Stimulated activated naive CD8-positive, alpha-beta T cell treated with anti-CD3 and anti-CD28 coated beads, Interleukin-15, Interleukin-2, amounts not matched to agents 100 U/mL and 50 U/mL, for 24 hours (primary cell): ENCODE measurements at regions not wholly inside any gene's neighbourhood (a gene's known extent, or its start where the extent isn't known, plus 50 kb on each side); places are given as distances from the start of the nearest gene placed in this dataset.
"Not testable (repeated sequence)": the region's sequence is repeated elsewhere in the genome, so short reads cannot be mapped to it uniquely, and the experiment has no call there.

Experiments
- ATAC-seq: fragments of 150-1000 bp; cut with Tn5 transposase; one replicate; pipeline ENCODE4 v1.10.0; 2021
- DNase-seq: peaks from one replicate; pipeline ENCODE4 v3.0.0; 2021

DNA sequence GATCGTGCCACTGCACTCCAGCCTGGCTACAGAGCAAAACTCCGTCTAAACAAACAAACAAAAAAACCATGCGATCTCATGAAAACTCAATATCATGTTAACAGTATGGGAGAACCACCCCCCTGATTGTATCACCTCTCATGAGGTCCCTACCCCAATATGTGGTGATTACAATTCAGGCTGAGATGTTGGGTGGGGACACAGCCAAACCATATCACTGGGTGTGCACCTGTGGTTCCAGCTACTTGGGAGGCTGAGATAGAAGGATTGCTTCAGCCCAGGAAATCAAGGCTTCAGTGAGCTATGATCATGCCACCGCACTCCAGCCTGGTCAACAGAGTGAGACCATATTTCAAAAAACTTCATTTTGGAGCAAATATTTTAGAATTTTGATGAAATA lies 1094.7 kb upstream of the CDH8 start:
- DNase-seq (no peak), ATAC-seq (no peak)

DNA sequence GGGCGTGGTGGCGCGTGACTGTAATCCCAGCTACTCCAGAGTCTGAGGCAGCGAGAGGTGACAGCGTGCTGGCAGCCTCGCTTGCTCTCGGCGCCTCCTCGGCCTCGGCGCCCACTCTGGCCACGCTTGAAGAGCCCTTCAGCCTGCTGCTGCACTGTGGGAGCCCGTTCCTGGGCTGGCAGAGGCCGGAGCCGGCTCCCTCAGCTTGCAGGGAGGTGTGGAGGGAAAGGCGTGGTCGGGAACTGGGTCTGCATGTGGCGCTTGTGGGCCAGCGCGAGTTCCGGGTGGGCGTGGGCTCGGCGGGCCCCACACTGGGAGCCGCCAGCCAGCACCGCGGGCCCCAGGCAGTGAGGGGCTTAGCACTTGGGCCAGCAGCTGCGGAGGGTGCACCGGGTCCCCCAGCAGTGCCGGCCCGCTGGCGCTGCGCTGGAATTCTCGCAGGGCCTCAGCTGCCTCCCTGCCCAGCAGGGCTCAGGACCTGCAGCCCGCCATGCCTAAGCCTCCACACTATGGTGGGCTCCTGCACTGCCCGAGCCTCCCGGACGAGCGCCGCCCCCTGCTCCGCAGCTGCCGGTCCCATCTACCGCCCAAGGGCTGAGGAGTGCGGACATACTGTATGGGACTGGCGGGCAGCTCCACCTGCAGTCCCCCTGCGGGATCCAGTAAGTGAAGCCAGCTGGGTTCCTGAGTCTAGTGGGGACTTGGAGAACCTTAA lies 1093.3 kb upstream of the CDH8 start:
- ATAC-seq (no peak), DNase-seq (no peak)

DNA sequence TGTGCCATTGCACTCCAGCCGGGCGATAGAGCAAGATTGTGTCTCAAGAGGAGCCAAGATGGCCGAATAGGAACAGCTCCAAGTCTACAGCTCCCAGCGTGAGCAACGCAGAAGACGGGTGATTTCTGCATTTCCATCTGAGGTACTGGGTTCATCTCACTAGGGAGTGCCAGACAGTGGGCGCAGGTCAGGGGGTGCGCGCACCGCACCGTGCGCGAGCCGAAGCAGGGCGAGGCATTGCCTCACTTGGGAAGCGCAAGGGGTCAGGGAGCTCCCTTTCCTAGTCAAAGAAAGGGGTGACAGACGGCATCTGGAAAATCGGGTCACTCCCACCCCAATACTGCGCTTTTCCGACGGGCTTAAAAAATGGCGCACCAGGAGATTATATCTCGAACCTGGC lies 1083.7 kb upstream of the CDH8 start:
- DNase-seq, ATAC-seq: not testable (repeated sequence)

DNA sequence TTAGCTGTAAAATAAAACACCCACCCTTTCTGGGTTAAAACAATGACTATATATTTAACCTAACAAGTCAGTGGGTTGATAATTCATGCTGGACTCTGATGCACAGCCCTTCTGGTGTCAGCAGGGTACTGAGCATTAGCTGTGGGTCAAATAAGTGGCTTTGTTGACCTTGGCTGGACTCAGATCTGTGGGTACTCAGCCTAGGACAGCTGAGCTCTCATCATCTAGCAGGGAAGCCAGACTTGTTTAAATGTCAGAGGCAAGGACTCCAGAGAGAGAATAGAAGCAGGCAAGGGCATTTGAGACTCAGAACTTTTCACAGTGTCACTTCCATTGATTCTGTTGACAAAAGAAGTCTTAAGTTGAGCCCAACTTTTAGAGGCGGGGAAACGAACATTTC lies 1063.8 kb upstream of the CDH8 start:
- ATAC-seq = no peak
- DNase-seq = no peak

- ATAC-seq (no peak), DNase-seq (no peak)
These were observed 1060.6 kb upstream of the CDH8 start for GRCh38 chr16:63096857-63097256.

GRCh38 chr16:63092736-63093135 lies 1056.5 kb upstream of the CDH8 start:
- DNase-seq (no peak), ATAC-seq (no peak)

- DNase-seq (no peak), ATAC-seq (no peak)
These were observed 1045.9 kb upstream of the CDH8 start for GRCh38 chr16:63082101-63082500.

GRCh38 chr16:63080746-63081145 lies 1044.5 kb upstream of the CDH8 start:
- ATAC-seq (no peak), DNase-seq (no peak)

DNA sequence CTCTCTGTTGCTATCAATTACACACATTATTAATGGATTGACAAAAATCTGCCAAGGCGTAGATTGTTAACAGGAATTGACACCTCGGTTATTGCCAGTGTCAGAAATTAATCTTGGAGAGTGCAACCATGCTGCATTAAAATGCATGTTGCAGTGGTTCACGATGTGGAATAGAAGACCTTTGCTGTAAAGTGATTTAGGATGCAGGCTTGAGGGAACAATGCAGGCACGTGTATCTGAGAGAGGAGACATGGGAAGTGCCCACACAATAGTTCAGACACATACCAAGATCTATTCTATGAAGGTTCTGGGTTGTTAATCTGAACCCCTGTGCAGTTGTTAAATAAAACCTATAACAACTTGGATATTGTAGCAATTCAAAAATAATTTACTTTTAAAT lies 1032.8 kb upstream of the CDH8 start:
- ATAC-seq (no peak), DNase-seq (no peak)

- DNase-seq (no peak), ATAC-seq (no peak)
These were observed 1030.9 kb upstream of the CDH8 start for GRCh38 chr16:63067141-63067540.

DNA sequence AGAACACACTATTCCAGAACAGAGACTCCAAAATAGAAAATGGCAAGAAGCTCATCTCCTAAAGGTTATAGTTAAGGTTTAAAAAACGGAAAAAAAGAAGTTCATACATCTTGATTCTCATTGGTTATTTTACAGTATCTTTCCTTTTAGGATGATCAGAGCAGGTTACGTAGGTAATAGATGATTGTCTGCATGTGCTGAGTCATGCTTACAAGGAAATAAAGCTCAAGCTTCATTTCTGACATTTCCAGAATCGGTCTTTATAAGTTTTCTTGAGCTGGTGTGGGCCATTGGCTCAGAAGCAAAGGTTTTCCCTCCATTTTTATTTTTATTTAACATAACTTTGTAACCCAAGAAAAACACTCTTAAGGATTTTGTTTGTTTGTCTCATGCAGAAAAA lies 1030.3 kb upstream of the CDH8 start:
- ATAC-seq (no peak), DNase-seq (no peak)

GRCh38 chr16:63061319-63061718 lies 1025.1 kb upstream of the CDH8 start:
- no peak for DNase-seq
- ATAC-seq = no peak

GRCh38 chr16:63059676-63060075 lies 1023.4 kb upstream of the CDH8 start:
- DNase-seq (no peak), ATAC-seq (no peak)

GRCh38 chr16:63057341-63057740 lies 1021.1 kb upstream of the CDH8 start:
- DNase-seq (no peak), ATAC-seq (no peak)

DNA sequence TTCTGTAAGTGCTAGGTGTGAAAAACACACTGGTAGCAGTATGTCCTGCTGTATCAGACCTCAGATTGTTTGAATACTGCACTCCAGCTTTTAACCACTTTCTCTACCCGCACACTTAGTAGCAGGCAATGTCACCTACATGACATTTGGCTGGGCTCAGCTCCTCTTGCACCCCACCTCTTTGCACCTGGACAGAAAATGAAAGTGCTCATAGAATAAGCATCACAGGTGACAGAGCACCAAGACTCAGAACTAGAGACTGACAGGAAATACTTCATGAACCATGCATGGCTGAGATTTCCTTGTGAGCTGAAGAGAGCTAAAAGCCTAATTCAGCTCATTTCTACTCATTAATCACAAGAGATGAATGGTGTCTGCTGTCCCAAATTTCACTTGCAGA lies 1014.2 kb upstream of the CDH8 start:
- no peak for DNase-seq
- no peak for ATAC-seq

DNA sequence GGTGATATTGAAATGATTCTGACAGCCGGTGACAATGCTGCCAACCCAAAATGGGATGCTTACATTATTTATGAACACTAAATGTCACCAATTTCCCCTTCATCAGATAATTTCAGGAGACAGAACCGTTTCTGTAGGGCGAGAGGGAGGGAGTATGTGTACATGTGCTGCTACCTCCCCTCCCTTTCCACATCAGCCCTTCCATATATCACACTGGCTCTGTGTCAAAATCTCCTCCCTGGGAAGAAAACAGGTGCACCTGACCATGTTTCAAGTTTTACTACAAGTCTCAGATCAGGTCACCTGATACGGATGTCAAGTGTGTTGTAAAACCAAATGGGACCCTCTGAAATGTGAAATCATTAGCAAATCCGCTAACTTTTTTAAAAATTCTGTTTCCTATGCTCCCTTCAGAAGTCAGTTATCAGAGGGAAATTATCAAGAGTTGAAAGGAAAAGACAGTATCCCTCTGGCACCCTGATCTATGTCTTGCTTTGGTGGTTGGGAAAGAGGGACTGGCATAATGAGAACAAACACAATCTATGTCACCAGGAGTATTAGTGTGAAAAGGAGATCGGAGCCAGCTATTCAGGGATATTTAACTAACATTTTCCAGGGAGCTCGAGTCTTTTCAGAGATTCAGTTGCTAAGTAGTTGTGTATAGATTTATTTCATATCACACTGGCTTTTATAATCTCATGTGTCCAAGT lies 1002.3 kb upstream of the CDH8 start:
- no peak for DNase-seq
- no peak for ATAC-seq

GRCh38 chr16:63037761-63038396 lies 1001.6 kb upstream of the CDH8 start:
- ATAC-seq (no peak), DNase-seq (no peak)

GRCh38 chr16:63018581-63019223 lies 982.5 kb upstream of the CDH8 start:
- no peak for ATAC-seq
- no peak for DNase-seq

- DNase-seq = no peak
- ATAC-seq = no peak
These were observed 972.5 kb upstream of the CDH8 start for GRCh38 chr16:63008688-63009087.

DNA sequence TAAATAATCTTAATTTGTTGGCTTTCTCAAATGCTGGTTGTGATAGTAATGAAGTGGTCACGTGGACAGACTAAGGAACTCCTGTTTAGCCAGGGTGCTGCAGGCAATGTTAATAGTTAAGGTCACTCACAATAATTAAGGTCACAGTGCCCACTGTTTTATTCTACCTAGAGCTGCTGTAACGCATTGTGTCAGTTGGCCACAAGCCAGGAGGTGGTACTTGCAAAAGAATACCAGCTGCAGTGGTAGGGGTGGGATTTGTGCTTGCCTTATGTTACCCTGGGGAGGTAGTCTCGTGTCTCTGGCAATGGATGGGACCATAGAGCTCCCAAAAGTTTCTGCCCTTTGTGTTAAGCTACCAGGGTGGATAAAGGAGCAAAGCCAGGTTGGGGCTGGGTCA lies 969.1 kb upstream of the CDH8 start:
- ATAC-seq (no peak), DNase-seq (no peak)

DNA sequence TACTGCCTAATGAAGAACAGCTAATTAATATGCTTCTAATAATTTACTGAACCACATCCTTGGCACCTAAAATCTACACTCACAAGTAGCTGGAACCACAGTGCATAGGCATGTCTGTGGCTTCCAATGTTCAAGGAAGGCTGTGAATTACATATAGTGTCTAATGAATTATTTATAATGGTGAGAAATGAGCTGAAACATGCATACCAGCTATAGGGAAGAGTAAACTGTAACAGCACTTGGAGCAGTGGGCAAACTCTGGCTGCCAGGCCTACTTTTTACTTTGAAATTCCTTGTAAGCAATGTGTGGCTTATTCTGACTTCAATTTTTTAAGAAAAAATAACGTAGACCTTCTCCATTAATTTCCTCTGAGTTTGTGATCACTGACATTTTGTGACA lies 953.2 kb upstream of the CDH8 start:
- ATAC-seq = no peak
- DNase-seq = no peak

DNA sequence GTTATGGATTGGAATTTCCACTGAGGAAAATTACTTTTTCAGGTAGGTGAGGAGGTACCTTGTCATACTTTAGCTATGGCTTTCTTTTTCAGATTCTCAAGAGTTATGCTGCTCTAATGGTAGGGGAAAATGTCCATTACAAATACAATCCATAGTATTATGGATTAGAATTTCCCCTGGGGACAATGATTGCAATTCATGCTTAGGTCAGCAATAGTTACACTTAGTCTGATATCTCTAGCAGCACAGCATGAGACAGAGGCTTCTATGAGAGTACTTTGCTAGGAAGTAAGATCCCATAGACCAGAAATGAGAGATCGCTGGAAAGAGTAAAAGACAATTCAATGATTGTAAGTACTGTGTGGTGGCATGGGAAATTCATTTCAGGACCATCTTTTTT lies 949.5 kb upstream of the CDH8 start:
- DNase-seq (no peak), ATAC-seq (no peak)

DNA sequence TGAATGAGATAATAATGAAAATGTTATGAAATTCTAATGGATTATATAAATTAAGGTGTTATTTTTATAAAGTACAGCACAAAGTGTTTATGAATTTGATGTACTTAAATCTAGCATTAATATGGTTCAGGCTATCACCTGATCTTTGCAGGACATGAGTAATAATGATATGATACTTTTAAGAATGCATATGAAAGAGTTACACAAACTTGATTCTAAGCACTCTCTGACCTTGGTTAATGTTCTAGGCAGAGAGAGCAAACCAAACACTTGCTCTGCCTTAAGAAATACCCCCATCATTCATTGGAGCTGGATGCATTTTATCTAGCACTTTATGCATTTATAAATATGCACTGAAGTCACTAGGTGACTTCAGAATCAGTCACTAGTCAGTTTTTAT lies 942.2 kb upstream of the CDH8 start:
- ATAC-seq = no peak
- no peak for DNase-seq
